Suppressor macrophage (primary cell): ENCODE measurements at regions not wholly inside any gene's neighbourhood (a gene's known extent, or its start where the extent isn't known, plus 50 kb on each side); places are given as distances from the start of the nearest gene placed in this dataset.
"Not testable (repeated sequence)": the region's sequence is repeated elsewhere in the genome, so short reads cannot be mapped to it uniquely, and the experiment has no call there.

Experiments
- DNase-seq, 4 experiments: peaks; one replicate each; pipeline ENCODE4 v3.0.0-alpha.2; 2020 to 2022

GRCh38 chr11:121358760-121359159 is 66.2 kb downstream of the SC5D start:
- DNase-seq = peak in 2 of 4 experiments; percentile 43 to 54

GRCh38 chr11:121359591-121359990 is 67.0 kb downstream of the SC5D start:
- DNase-seq = no peak

GRCh38 chr11:121362955-121363354 is 70.4 kb downstream of the SC5D start:
- not testable (repeated sequence) for DNase-seq

- no peak for DNase-seq
These were observed 72.7 kb downstream of the SC5D start for GRCh38 chr11:121365304-121365703.

- no peak for DNase-seq
These were observed 73.5 kb downstream of the SC5D start for GRCh38 chr11:121366038-121366437.

- peak in 3 of 4 experiments; percentile 17 to 72 (median 56) for DNase-seq
These were observed 74.7 kb downstream of the SC5D start for GRCh38 chr11:121367001-121367843.

GRCh38 chr11:121367844-121368225 is 75.3 kb downstream of the SC5D start:
- DNase-seq = no peak

GRCh38 chr11:121368364-121369240 is 76.0 kb downstream of the SC5D start:
- no peak for DNase-seq

GRCh38 chr11:121369366-121369765 is 76.8 kb downstream of the SC5D start:
- DNase-seq = no peak

GRCh38 chr11:121372028-121372427 is 79.5 kb downstream of the SC5D start:
- DNase-seq = peak in 1 of 4 experiments; percentile 11

GRCh38 chr11:121372671-121373429 is 79.3 kb upstream of the SORL1 start:
- DNase-seq = peak in 3 of 4 experiments; percentile 8 to 39 (median 28)

- DNase-seq = peak; percentile 21 to 68 (median 42)
These were observed 77.7 kb upstream of the SORL1 start for GRCh38 chr11:121374286-121374985.

GRCh38 chr11:121376130-121376529 is 76.0 kb upstream of the SORL1 start:
- DNase-seq = peak; percentile 49 to 69 (median 64)

GRCh38 chr11:121379145-121379810 is 72.8 kb upstream of the SORL1 start:
- DNase-seq = not testable (repeated sequence)

- no peak for DNase-seq
These were observed 68.4 kb upstream of the SORL1 start for GRCh38 chr11:121383716-121384115.

- DNase-seq = no peak
These were observed 66.4 kb upstream of the SORL1 start for GRCh38 chr11:121385688-121386087.
